ENCODE measurements at regions not wholly inside any gene's neighbourhood (a gene's known extent, or its start where the extent isn't known, plus 50 kb on each side); places are given as distances from the start of the nearest gene placed in this dataset.
"Not testable (repeated sequence)": the region's sequence is repeated elsewhere in the genome, so short reads cannot be mapped to it uniquely, and the experiment has no call there.

- no peak overlapping the region for H3K9ac ChIP-seq (ENCODE audit: low read length in 3 of 3)
- intact Hi-C loops (cut with DNase I), result no loop called here
- no peaks in the 10 kb centered on the region for H3K4me1 ChIP-seq (ENCODE audit: control insufficient read depth in 2 of 3, insufficient read depth in 2 of 3, low read depth in 1 of 3, low read length in 3 of 3)
- H3K27ac ChIP-seq (ENCODE audit: low read depth in 2 of 2, low read length in 2 of 2), result no peak overlapping the region
- H3K27me3 ChIP-seq (ENCODE audit: control insufficient read depth, insufficient read depth, low read length), result no peaks in the 10 kb centered on the region
- TF ChIP-seq CTCF (IDR thresholded peaks at IDR 0.05; ENCODE audit: borderline replicate concordance, extremely low read depth, insufficient read depth), result no peak
- FAIRE-seq (no peak), DNase-seq (no peak)
- no peak overlapping the region for H3K4me3 ChIP-seq (ENCODE audit: low read length in 3 of 3)
- no peaks in the 10 kb centered on the region for H3K36me3 ChIP-seq (ENCODE audit: control insufficient read depth in 2 of 3, insufficient read depth in 3 of 3, low read length in 3 of 3)
- no peaks in the 10 kb centered on the region for H3K9me3 ChIP-seq (ENCODE audit: control insufficient read depth in 2 of 3, insufficient read depth in 1 of 3, low read length in 3 of 3)
These were observed 84.1 kb upstream of the PARD3 start for GRCh38 chr10:34899161-34899560.

GRCh38 chr10:34895977-34896376 is 80.9 kb upstream of the PARD3 start:
- H3K9me3 ChIP-seq (ENCODE audit: control insufficient read depth in 2 of 3, insufficient read depth in 1 of 3, low read length in 3 of 3), result no peaks in the 10 kb centered on the region
- no peak overlapping the region for H3K4me3 ChIP-seq (ENCODE audit: low read length in 3 of 3)
- no peak for TF ChIP-seq CTCF (IDR thresholded peaks at IDR 0.05; ENCODE audit: borderline replicate concordance, extremely low read depth, insufficient read depth)
- no peak overlapping the region for H3K9ac ChIP-seq (ENCODE audit: low read length in 3 of 3)
- no peaks in the 10 kb centered on the region for H3K27me3 ChIP-seq (ENCODE audit: control insufficient read depth, insufficient read depth, low read length)
- no peaks in the 10 kb centered on the region for H3K36me3 ChIP-seq (ENCODE audit: control insufficient read depth in 2 of 3, insufficient read depth in 3 of 3, low read length in 3 of 3)
- no peaks in the 10 kb centered on the region for H3K4me1 ChIP-seq (ENCODE audit: control insufficient read depth in 2 of 3, insufficient read depth in 2 of 3, low read depth in 1 of 3, low read length in 3 of 3)
- no peak overlapping the region for H3K27ac ChIP-seq (ENCODE audit: low read depth in 2 of 2, low read length in 2 of 2)
- intact Hi-C loops (cut with DNase I), result no loop called here
- DNase-seq, result no peak
- FAIRE-seq, result no peak

- H3K9ac ChIP-seq (ENCODE audit: low read length in 3 of 3); DNase-seq; H3K4me1 ChIP-seq (ENCODE audit: control insufficient read depth in 2 of 3, insufficient read depth in 2 of 3, low read depth in 1 of 3, low read length in 3 of 3); intact Hi-C loops (cut with DNase I); H3K9me3 ChIP-seq (ENCODE audit: control insufficient read depth in 2 of 3, insufficient read depth in 1 of 3, low read length in 3 of 3); H3K4me3 ChIP-seq (ENCODE audit: low read length in 3 of 3); H3K36me3 ChIP-seq (ENCODE audit: control insufficient read depth in 2 of 3, insufficient read depth in 3 of 3, low read length in 3 of 3); FAIRE-seq; H3K27me3 ChIP-seq (ENCODE audit: control insufficient read depth, insufficient read depth, low read length); H3K27ac ChIP-seq (ENCODE audit: low read depth in 2 of 2, low read length in 2 of 2): not testable (repeated sequence)
These were observed 80.0 kb upstream of the PARD3 start for GRCh38 chr10:34895046-34895445.

GRCh38 chr10:34892521-34892920 is 77.4 kb upstream of the PARD3 start:
- intact Hi-C loops (cut with DNase I); H3K9me3 ChIP-seq (ENCODE audit: control insufficient read depth in 2 of 3, insufficient read depth in 1 of 3, low read length in 3 of 3); H3K27ac ChIP-seq (ENCODE audit: low read depth in 2 of 2, low read length in 2 of 2): not testable (repeated sequence)

GRCh38 chr10:34890939-34891338 is 75.8 kb upstream of the PARD3 start:
- Histone ChIP-seq H3K9ac (ENCODE audit: low read length in 3 of 3) (no peak overlapping the region), H3K4me1 (ENCODE audit: control insufficient read depth in 2 of 3, insufficient read depth in 2 of 3, low read depth in 1 of 3, low read length in 3 of 3) (no peaks in the 10 kb centered on the region), H3K27ac (ENCODE audit: low read depth in 2 of 2, low read length in 2 of 2) (no peak overlapping the region), H3K4me3 (ENCODE audit: low read length in 3 of 3) (no peak overlapping the region), H3K27me3 (ENCODE audit: control insufficient read depth, insufficient read depth, low read length) (no peaks in the 10 kb centered on the region), H3K9me3 (ENCODE audit: control insufficient read depth in 2 of 3, insufficient read depth in 1 of 3, low read length in 3 of 3) (no peaks in the 10 kb centered on the region), H3K36me3 (ENCODE audit: control insufficient read depth in 2 of 3, insufficient read depth in 3 of 3, low read length in 3 of 3) (no peaks in the 10 kb centered on the region)
- intact Hi-C loops (cut with DNase I), result no loop called here
- FAIRE-seq, result no peak
- DNase-seq, result peak in 2 of 5 donors; percentile 38 to 41
- no peak for TF ChIP-seq CTCF (IDR thresholded peaks at IDR 0.05; ENCODE audit: borderline replicate concordance, extremely low read depth, insufficient read depth)

More at GRCh38 chr10:34892521-34892920, 77.4 kb upstream of the PARD3 start:
- FAIRE-seq; H3K27me3 ChIP-seq (ENCODE audit: control insufficient read depth, insufficient read depth, low read length); H3K4me1 ChIP-seq (ENCODE audit: control insufficient read depth in 2 of 3, insufficient read depth in 2 of 3, low read depth in 1 of 3, low read length in 3 of 3); H3K4me3 ChIP-seq (ENCODE audit: low read length in 3 of 3); H3K9ac ChIP-seq (ENCODE audit: low read length in 3 of 3); H3K36me3 ChIP-seq (ENCODE audit: control insufficient read depth in 2 of 3, insufficient read depth in 3 of 3, low read length in 3 of 3); DNase-seq: not testable (repeated sequence)
